ENCODE measurements at regions not wholly inside any gene's neighbourhood (a gene's known extent, or its start where the extent isn't known, plus 50 kb on each side); places are given as distances from the start of the nearest gene placed in this dataset.

DNA sequence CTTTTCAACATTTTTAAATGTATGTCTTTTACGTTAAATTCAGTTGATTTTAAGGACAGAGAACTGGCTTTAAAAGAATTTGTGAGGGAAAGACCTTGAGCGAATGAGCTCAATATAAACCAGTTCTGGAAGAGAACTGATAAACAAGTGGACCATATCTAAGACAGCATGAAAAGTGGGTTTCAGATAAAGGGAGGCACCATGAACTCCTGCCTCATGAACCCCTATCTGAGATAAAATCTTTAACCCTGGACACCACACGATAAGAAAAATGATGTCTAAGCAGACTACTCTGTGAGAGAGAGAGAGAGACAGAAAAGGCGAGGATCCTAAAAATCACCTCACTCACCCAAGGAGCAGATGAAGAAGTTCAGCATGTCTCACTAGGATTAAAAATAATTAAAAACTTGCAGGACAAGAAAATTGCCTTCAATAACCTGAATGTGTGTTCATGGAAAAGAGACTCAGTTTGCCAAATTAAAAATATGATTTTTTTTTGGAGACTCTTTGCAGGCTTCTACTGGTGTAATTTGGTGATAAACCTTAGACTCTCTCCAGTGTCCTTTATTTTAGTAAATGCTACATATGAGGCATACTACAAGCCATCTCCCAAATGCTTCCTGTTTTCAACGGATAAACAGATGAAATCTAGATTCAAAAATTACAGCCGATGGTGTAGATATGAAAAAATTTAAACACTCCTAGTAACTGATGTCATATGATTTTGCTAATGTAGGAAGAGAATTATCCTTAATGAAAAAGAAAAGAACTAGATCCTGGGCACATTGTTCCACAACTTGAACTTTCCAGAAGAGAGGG lies 299.5 kb downstream of the ADGB start:
- TF ChIP-seq CTCF (IDR thresholded peaks at IDR 0.05) (no peak), POLR2A (IDR thresholded peaks at IDR 0.05) (no peak), EP300 (IDR thresholded peaks at IDR 0.05) (no peak)
